A673 (cell line): ENCODE measurements at regions not wholly inside any gene's neighbourhood (a gene's known extent, or its start where the extent isn't known, plus 50 kb on each side); places are given as distances from the start of the nearest gene placed in this dataset.

Experiments
- BruUV-seq: library from RNA; stranded (reverse); fragments of 400-500 nt; replicated peaks from 2 replicates; lab custom pipeline; 2021; lab: Mats Ljungman, UMichigan
- CTCF ChIA-PET: fragments of 300-600 bp; sonication (Branson Sonifier 250); formaldehyde crosslinking; loops from one replicate; lab custom pipeline; 2022; ENCODE audit warnings: antibody characterized with exemption; lab: Charles Lee
- POLR2A ChIA-PET: fragments of 300-600 bp; sonication (Branson Sonifier 250); formaldehyde crosslinking; loops from one replicate; lab custom pipeline; 2022; ENCODE audit warnings: antibody characterized with exemption; ENCODE audit not compliant: low non-redundant PET; lab: Charles Lee
- DNase-seq: peaks from one replicate; pipeline ENCODE4 v3.0.0-alpha.2; 2015; ENCODE audit warnings: low spot score
- H3K27ac ChIP-seq: fragments of 200-600 bp; sonication (generic); 2 replicates; pipeline ENCODE4 v1.5.1; 2016; ENCODE audit warnings: mixed run types, low read depth, mild to moderate bottlenecking, mixed read lengths, antibody characterized with exemption, low read length; ENCODE audit not compliant: poor library complexity, severe bottlenecking
- H3K27me3 ChIP-seq: fragments of 200-600 bp; sonication (generic); replicated peaks from 2 replicates; pipeline ENCODE4 v1.6.1; 2017; ENCODE audit warnings: mixed run types, low read depth, mild to moderate bottlenecking, mixed read lengths, antibody characterized with exemption, low read length; ENCODE audit not compliant: insufficient read depth, poor library complexity
- H3K36me3 ChIP-seq: fragments of 200-600 bp; sonication (generic); 2 replicates; pipeline ENCODE4 v1.6.1; 2016; ENCODE audit warnings: mixed run types, mild to moderate bottlenecking, mixed read lengths, antibody characterized with exemption, low read length; ENCODE audit not compliant: insufficient read depth, poor library complexity, severe bottlenecking
- H3K4me1 ChIP-seq: fragments of 200-600 bp; sonication (generic); 2 replicates; pipeline ENCODE4 v1.6.1; 2017; ENCODE audit warnings: mixed run types, mild to moderate bottlenecking, mixed read lengths, antibody characterized with exemption, low read length; ENCODE audit not compliant: insufficient read depth, poor library complexity, severe bottlenecking
- H3K4me3 ChIP-seq: fragments of 200-600 bp; sonication (generic); 2 replicates; pipeline ENCODE4 v1.5.1; 2016; ENCODE audit warnings: low read depth, mixed run types, mild to moderate bottlenecking, mixed read lengths, low read length; ENCODE audit not compliant: poor library complexity, severe bottlenecking
- H3K9me3 ChIP-seq: fragments of 200-600 bp; sonication (generic); 2 replicates; pipeline ENCODE4 v1.6.1; 2016; ENCODE audit warnings: mixed run types, low read depth, mild to moderate bottlenecking, mixed read lengths, antibody characterized with exemption, low read length; ENCODE audit not compliant: poor library complexity, severe bottlenecking
- CTCF ChIP-seq: fragments of 300-800, 200-600 bp; sonication (generic); conservative IDR thresholded peaks from 2 replicates; pipeline ENCODE4 v1.5.1; 2017; ENCODE audit warnings: low read depth, mild to moderate bottlenecking, antibody characterized with exemption, low read length, moderate library complexity, mixed read lengths
- EZH2 ChIP-seq: fragments of 200-600 bp; sonication (generic); IDR thresholded peaks from 2 replicates; pipeline ENCODE4 v1.6.1; 2017; ENCODE audit warnings: borderline replicate concordance, low read depth, mild to moderate bottlenecking, mixed read lengths, antibody characterized with exemption, low read length; ENCODE audit not compliant: poor library complexity, severe bottlenecking
- intact Hi-C: fragments of 100-400 bp; cut with micrococcal nuclease; formaldehyde crosslinking; loops from one replicate; pipeline ENCODE4 v1.10.0; 2022; ENCODE audit not compliant: unreplicated experiment

GRCh38 chr21:35223480-35224156, 174.5 kb upstream of the RUNX1 start:
- no peaks in the 10 kb centered on the region for H3K27me3 ChIP-seq
- ChIA-PET CTCF (no interaction called here), POLR2A (no interaction called here)
- TF ChIP-seq EZH2 (no peak), CTCF (no peak)
- no peaks in the 10 kb centered on the region for H3K36me3 ChIP-seq
- H3K9me3 ChIP-seq = no peaks in the 10 kb centered on the region
- H3K27ac ChIP-seq = no peak overlapping the region
- DNase-seq = no peak
- H3K4me1 ChIP-seq = no peaks in the 10 kb centered on the region
- BruUV-seq = no TSS peak
- H3K4me3 ChIP-seq = no peak overlapping the region
- intact Hi-C loops = no loop called here

GRCh38 chr21:35222541-35222941, 173.4 kb upstream of the RUNX1 start:
- no peak overlapping the region for H3K27ac ChIP-seq
- no peak for TF ChIP-seq CTCF
- no peak for TF ChIP-seq EZH2
- no peaks in the 10 kb centered on the region for H3K9me3 ChIP-seq
- no peak for DNase-seq
- H3K4me3 ChIP-seq = no peak overlapping the region
- peaks cover 2% of the 10 kb centered on the region for H3K27me3 ChIP-seq
- no TSS peak for BruUV-seq
- no peaks in the 10 kb centered on the region for H3K4me1 ChIP-seq
- ChIA-PET CTCF (no interaction called here), POLR2A (no interaction called here)
- no peaks in the 10 kb centered on the region for H3K36me3 ChIP-seq
- intact Hi-C loops = no loop called here

GRCh38 chr21:35222021-35222420, 172.9 kb upstream of the RUNX1 start:
- Histone ChIP-seq H3K4me1 (no peaks in the 10 kb centered on the region), H3K27me3 (peaks cover 2% of the 10 kb centered on the region), H3K9me3 (no peaks in the 10 kb centered on the region), H3K4me3 (no peak overlapping the region), H3K27ac (no peak overlapping the region), H3K36me3 (no peaks in the 10 kb centered on the region)
- intact Hi-C loops = no loop called here
- POLR2A ChIA-PET = no interaction called here
- TF ChIP-seq CTCF (no peak), EZH2 (no peak)
- BruUV-seq = no TSS peak
- DNase-seq = no peak
- CTCF ChIA-PET = no interaction called here
